ENCODE measurements at regions not wholly inside any gene's neighbourhood (a gene's known extent, or its start where the extent isn't known, plus 50 kb on each side); places are given as distances from the start of the nearest gene placed in this dataset.

GRCh38 chr13:63690672-63691071 is 2275.0 kb upstream of the PCDH20 start:
- no peak for DNase-seq (ENCODE audit: low spot score)

GRCh38 chr13:63684822-63685221 is 2269.2 kb upstream of the PCDH20 start:
- DNase-seq (ENCODE audit: low spot score): no peak

GRCh38 chr13:63680704-63681103 is 2265.1 kb upstream of the PCDH20 start:
- DNase-seq (ENCODE audit: low spot score): no peak

- no peak for DNase-seq (ENCODE audit: low spot score)
These were observed 2255.6 kb upstream of the PCDH20 start for GRCh38 chr13:63671296-63671695.

GRCh38 chr13:63651394-63651793 is 2235.7 kb upstream of the PCDH20 start:
- no peak for DNase-seq (ENCODE audit: low spot score)

GRCh38 chr13:63643543-63643942 is 2227.9 kb upstream of the PCDH20 start:
- DNase-seq (ENCODE audit: low spot score): no peak

- no peak for DNase-seq (ENCODE audit: low spot score)
These were observed 2220.8 kb upstream of the PCDH20 start for GRCh38 chr13:63636316-63636993.

GRCh38 chr13:63632321-63632720 is 2216.7 kb upstream of the PCDH20 start:
- DNase-seq (ENCODE audit: low spot score): no peak

GRCh38 chr13:63631006-63631405 is 2215.4 kb upstream of the PCDH20 start:
- DNase-seq (ENCODE audit: low spot score): no peak

- DNase-seq (ENCODE audit: low spot score): no peak
These were observed 2213.9 kb upstream of the PCDH20 start for GRCh38 chr13:63629591-63629990.

GRCh38 chr13:63628310-63628709 is 2212.7 kb upstream of the PCDH20 start:
- no peak for DNase-seq (ENCODE audit: low spot score)

- DNase-seq (ENCODE audit: low spot score): no peak
These were observed 2210.2 kb upstream of the PCDH20 start for GRCh38 chr13:63625869-63626268.

- DNase-seq (ENCODE audit: low spot score): no peak
These were observed 2199.4 kb upstream of the PCDH20 start for GRCh38 chr13:63614874-63615612.

- DNase-seq (ENCODE audit: low spot score): no peak
These were observed 2191.5 kb upstream of the PCDH20 start for GRCh38 chr13:63607153-63607552.

- DNase-seq (ENCODE audit: low spot score): no peak
These were observed 2190.3 kb upstream of the PCDH20 start for GRCh38 chr13:63605962-63606361.

GRCh38 chr13:63605403-63605802 is 2189.8 kb upstream of the PCDH20 start:
- no peak for DNase-seq (ENCODE audit: low spot score)

GRCh38 chr13:63595811-63596210 is 2180.2 kb upstream of the PCDH20 start:
- DNase-seq (ENCODE audit: low spot score): no peak

- DNase-seq (ENCODE audit: low spot score): no peak
These were observed 2170.8 kb upstream of the PCDH20 start for GRCh38 chr13:63586467-63586866.

GRCh38 chr13:63578796-63579195 is 2163.1 kb upstream of the PCDH20 start:
- no peak for DNase-seq (ENCODE audit: low spot score)

GRCh38 chr13:63567031-63567430 is 2151.4 kb upstream of the PCDH20 start:
- DNase-seq (ENCODE audit: low spot score): no peak

GRCh38 chr13:63554157-63554556 is 2138.5 kb upstream of the PCDH20 start:
- DNase-seq (ENCODE audit: low spot score): no peak

- DNase-seq (ENCODE audit: low spot score): no peak
These were observed 2136.1 kb upstream of the PCDH20 start for GRCh38 chr13:63551731-63552130.

GRCh38 chr13:63546524-63546923 is 2130.9 kb upstream of the PCDH20 start:
- no peak for DNase-seq (ENCODE audit: low spot score)

- DNase-seq (ENCODE audit: low spot score): no peak
These were observed 2127.1 kb upstream of the PCDH20 start for GRCh38 chr13:63542770-63543169.

Data from activated CD4-positive, alpha-beta T cell treated with anti-CD3 and anti-CD28 coated beads, Interleukin-2, Interleukin-4, amounts not matched to agents 100 ng/mL and 50 ng/mL, durations not matched to agents 16 hours and 8 hours (primary cell).